PC-9 (cell line): ENCODE measurements at regions not wholly inside any gene's neighbourhood (a gene's known extent, or its start where the extent isn't known, plus 50 kb on each side); places are given as distances from the start of the nearest gene placed in this dataset.

Experiments
- BruUV-seq: library from RNA; stranded (reverse); fragments of 400-500 nt; replicated peaks from 2 replicates; lab custom pipeline; 2021; lab: Mats Ljungman, UMichigan
- CTCF ChIA-PET: fragments of 300-600 bp; sonication (Branson Sonifier 250); formaldehyde crosslinking; loops from one replicate; lab custom pipeline; 2022; ENCODE audit warnings: antibody characterized with exemption; lab: Charles Lee
- POLR2A ChIA-PET: fragments of 300-600 bp; sonication (Branson Sonifier 250); formaldehyde crosslinking; loops from one replicate; lab custom pipeline; 2022; ENCODE audit warnings: antibody characterized with exemption; ENCODE audit not compliant: unreplicated experiment; lab: Charles Lee
- DNase-seq, 2 experiments: peaks; one replicate each; pipeline versions ENCODE4 v3.0.0 to v3.0.0-alpha.2; 2015 to 2022; ENCODE audit warnings: mixed read lengths in 1 of 2
- H2AFZ ChIP-seq: fragments of 200-600 bp; sonication (generic); 2 replicates; pipeline ENCODE4 v1.8.1; 2017; ENCODE audit warnings: antibody characterized with exemption
- H3F3A ChIP-seq: fragments of 200-600 bp; sonication (generic); 2 replicates; pipeline ENCODE4 v1.8.1; 2017; ENCODE audit warnings: antibody characterized with exemption, mild to moderate bottlenecking, low read depth; ENCODE audit not compliant: insufficient read depth
- H3K27ac ChIP-seq: fragments of 200-600 bp; sonication (generic); 2 replicates; pipeline ENCODE4 v1.6.1; 2016; ENCODE audit warnings: mixed run types
- H3K27me3 ChIP-seq: fragments of 200-600 bp; sonication (generic); 2 replicates; pipeline ENCODE4 v1.6.1; 2016; ENCODE audit warnings: low read depth, mixed run types; ENCODE audit not compliant: insufficient read depth
- H3K36me3 ChIP-seq: fragments of 200-600 bp; sonication (generic); 2 replicates; pipeline ENCODE4 v1.6.1; 2016; ENCODE audit warnings: low read depth, mixed run types
- H3K4me1 ChIP-seq: fragments of 200-600 bp; sonication (generic); replicated peaks from 2 replicates; pipeline ENCODE4 v1.6.1; 2016; ENCODE audit warnings: mixed run types; ENCODE audit not compliant: insufficient read depth
- H3K4me2 ChIP-seq: fragments of 200-600 bp; sonication (generic); 2 replicates; pipeline ENCODE4 v1.6.1; 2017; ENCODE audit warnings: mixed run types
- H3K4me3 ChIP-seq: fragments of 200-600 bp; sonication (generic); 2 replicates; pipeline ENCODE4 v1.6.1; 2016; ENCODE audit warnings: mixed run types
- H3K79me2 ChIP-seq: fragments of 200-600 bp; sonication (generic); 2 replicates; pipeline ENCODE4 v1.6.1; 2017; ENCODE audit warnings: low read depth, mixed run types
- H3K9me2 ChIP-seq: fragments of 200-600 bp; sonication (generic); 2 replicates; pipeline ENCODE4 v1.8.1; 2017; ENCODE audit warnings: mild to moderate bottlenecking; ENCODE audit not compliant: insufficient read depth
- H3K9me3 ChIP-seq: fragments of 200-600 bp; sonication (generic); 2 replicates; pipeline ENCODE4 v1.8.1; 2016; ENCODE audit warnings: low read depth; ENCODE audit not compliant: insufficient read depth
- H4K20me1 ChIP-seq: fragments of 200-600 bp; sonication (generic); 2 replicates; pipeline ENCODE4 v1.8.1; 2017; ENCODE audit not compliant: insufficient read depth
- CTCF ChIP-seq: fragments of 200-600 bp; sonication (generic); conservative IDR thresholded peaks from 2 replicates; pipeline ENCODE4 v1.6.1; 2017; ENCODE audit warnings: mixed run types, antibody characterized with exemption, mild to moderate bottlenecking, moderate library complexity
- EZH2 ChIP-seq: fragments of 200-600 bp; sonication (generic); IDR thresholded peaks from 2 replicates; pipeline ENCODE4 v1.8.0; 2017; ENCODE audit warnings: antibody characterized with exemption, low read depth
- intact Hi-C: fragments of 100-400 bp; cut with micrococcal nuclease; formaldehyde crosslinking; loops from one replicate; pipeline ENCODE4 v1.10.0; 2022; ENCODE audit not compliant: unreplicated experiment

GRCh38 chr16:9580025-9580424, 488.6 kb downstream of the HAPSTR1 start:
- no peak overlapping the region for H3K4me2 ChIP-seq
- no peak overlapping the region for H3K4me3 ChIP-seq
- no peak for DNase-seq
- no peaks in the 10 kb centered on the region for H3K9me3 ChIP-seq
- intact Hi-C loops, result no loop called here
- H4K20me1 ChIP-seq, result no peaks in the 10 kb centered on the region
- no peak overlapping the region for H2AFZ ChIP-seq
- H3K79me2 ChIP-seq, result no peaks in the 10 kb centered on the region
- H3K9me2 ChIP-seq, result no peaks in the 10 kb centered on the region
- H3K27ac ChIP-seq, result no peak overlapping the region
- H3K27me3 ChIP-seq, result peaks cover 7% of the 10 kb centered on the region; the same call in 1 of the 2 replicates
- ChIA-PET CTCF (no interaction called here), POLR2A (no interaction called here)
- H3K36me3 ChIP-seq, result no peaks in the 10 kb centered on the region
- no peaks in the 10 kb centered on the region for H3K4me1 ChIP-seq
- BruUV-seq, result no TSS peak
- TF ChIP-seq CTCF, result no peak
- TF ChIP-seq EZH2, result no peak
- H3F3A ChIP-seq, result no peaks in the 10 kb centered on the region

GRCh38 chr16:9593440-9593839, 502.0 kb downstream of the HAPSTR1 start:
- Histone ChIP-seq H3K4me2 (no peak overlapping the region), H3K9me2 (no peaks in the 10 kb centered on the region), H3K27me3 (peaks cover 9% of the 10 kb centered on the region), H3K4me1 (no peaks in the 10 kb centered on the region), H3K9me3 (no peaks in the 10 kb centered on the region), H3F3A (no peaks in the 10 kb centered on the region), H4K20me1 (no peaks in the 10 kb centered on the region), H3K4me3 (no peak overlapping the region), H2AFZ (no peak overlapping the region), H3K79me2 (no peaks in the 10 kb centered on the region), H3K36me3 (no peaks in the 10 kb centered on the region), H3K27ac (no peak overlapping the region)
- TF ChIP-seq CTCF (no peak), EZH2 (no peak)
- no peak for DNase-seq
- no TSS peak for BruUV-seq
- POLR2A ChIA-PET, result no interaction called here
- intact Hi-C loops, result no loop called here
- CTCF ChIA-PET, result no interaction called here

GRCh38 chr16:9594047-9594446, 502.6 kb downstream of the HAPSTR1 start:
- Histone ChIP-seq H3K27me3 (peaks cover 9% of the 10 kb centered on the region), H3K4me2 (no peak overlapping the region), H3K36me3 (no peaks in the 10 kb centered on the region), H3K4me1 (no peaks in the 10 kb centered on the region), H3K79me2 (no peaks in the 10 kb centered on the region), H3K27ac (no peak overlapping the region), H2AFZ (no peak overlapping the region), H3F3A (no peaks in the 10 kb centered on the region), H3K4me3 (no peak overlapping the region), H4K20me1 (no peaks in the 10 kb centered on the region), H3K9me3 (no peaks in the 10 kb centered on the region), H3K9me2 (no peaks in the 10 kb centered on the region)
- ChIA-PET CTCF (no interaction called here), POLR2A (no interaction called here)
- DNase-seq, result no peak
- intact Hi-C loops, result no loop called here
- no TSS peak for BruUV-seq
- TF ChIP-seq CTCF (no peak), EZH2 (no peak)
